HG03175 (cell line): ENCODE measurements at regions not wholly inside any gene's neighbourhood (a gene's known extent, or its start where the extent isn't known, plus 50 kb on each side); places are given as distances from the start of the nearest gene placed in this dataset.
"Not testable (repeated sequence)": the region's sequence is repeated elsewhere in the genome, so short reads cannot be mapped to it uniquely, and the experiment has no call there.

Source experiments
- ATAC-seq: cut with Tn5 transposase; IDR thresholded peaks from one replicate; pipeline ENCODE4 v1.9.1; 2021; ENCODE audit warnings: mild to moderate bottlenecking, moderate library complexity; ENCODE audit not compliant: unreplicated experiment

GRCh38 chr4:28233724-28234123 is 1373.1 kb downstream of the STIM2 start:
- no peak for ATAC-seq

DNA sequence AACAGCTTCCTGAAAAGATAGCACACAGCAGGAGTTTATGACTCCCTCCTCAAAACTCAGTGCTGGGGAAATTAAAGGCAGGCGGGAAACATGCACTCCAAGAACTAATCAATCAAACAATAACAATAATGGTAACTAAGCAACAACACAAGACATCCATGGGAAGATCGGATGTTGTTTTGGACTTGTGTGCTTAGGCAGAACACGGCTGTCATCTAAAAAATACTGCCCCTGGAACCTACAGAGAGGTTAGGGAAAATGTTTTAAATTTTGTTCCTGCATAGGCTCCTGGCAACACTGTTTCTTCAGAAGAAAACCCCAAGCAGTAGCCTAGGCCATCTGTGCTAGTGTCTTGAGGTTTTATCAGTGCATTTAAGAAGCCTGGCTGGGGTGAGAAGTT is 1378.2 kb downstream of the STIM2 start:
- no peak for ATAC-seq

GRCh38 chr4:28241021-28241420 is 1380.4 kb downstream of the STIM2 start:
- ATAC-seq = no peak

DNA sequence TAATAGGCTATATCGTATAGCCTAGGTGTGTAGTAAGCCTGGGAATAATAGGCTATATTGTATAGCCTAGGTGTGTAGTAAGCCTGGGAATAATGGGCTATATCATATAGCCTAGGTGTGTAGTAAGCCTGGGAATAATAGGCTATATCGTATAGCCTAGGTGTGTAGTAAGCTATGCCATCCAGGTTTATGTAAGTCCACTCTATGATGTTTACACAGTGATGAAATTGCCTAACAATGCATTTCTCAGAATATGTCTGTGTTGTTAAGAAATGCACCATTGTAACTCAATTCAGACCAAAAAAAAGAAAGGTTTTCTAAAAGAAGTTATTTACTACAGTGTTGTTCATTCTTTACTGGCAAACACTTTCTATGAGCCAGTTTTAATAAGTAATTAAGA is 1387.2 kb downstream of the STIM2 start:
- no peak for ATAC-seq

DNA sequence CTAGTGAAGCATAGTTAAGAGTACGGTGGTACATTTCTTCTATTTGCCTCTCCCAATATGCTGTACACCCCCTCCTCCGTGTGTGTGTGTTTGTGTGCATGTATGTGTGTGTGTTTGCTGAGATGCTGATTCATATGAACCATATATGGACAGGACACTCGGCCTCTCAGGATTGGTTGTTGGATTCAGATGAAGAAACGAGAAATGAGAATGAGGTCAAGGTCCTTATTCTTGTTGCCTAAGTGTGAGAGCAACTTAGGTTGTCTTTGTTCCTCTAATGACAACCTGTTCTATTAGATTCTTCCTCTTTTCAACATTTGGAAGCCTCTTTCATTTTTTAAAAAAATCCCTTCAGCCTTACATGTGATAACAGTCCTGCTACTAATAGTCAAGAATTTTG is 1387.6 kb downstream of the STIM2 start:
- ATAC-seq = no peak

GRCh38 chr4:28250646-28251045 is 1390.0 kb downstream of the STIM2 start:
- no peak for ATAC-seq

DNA sequence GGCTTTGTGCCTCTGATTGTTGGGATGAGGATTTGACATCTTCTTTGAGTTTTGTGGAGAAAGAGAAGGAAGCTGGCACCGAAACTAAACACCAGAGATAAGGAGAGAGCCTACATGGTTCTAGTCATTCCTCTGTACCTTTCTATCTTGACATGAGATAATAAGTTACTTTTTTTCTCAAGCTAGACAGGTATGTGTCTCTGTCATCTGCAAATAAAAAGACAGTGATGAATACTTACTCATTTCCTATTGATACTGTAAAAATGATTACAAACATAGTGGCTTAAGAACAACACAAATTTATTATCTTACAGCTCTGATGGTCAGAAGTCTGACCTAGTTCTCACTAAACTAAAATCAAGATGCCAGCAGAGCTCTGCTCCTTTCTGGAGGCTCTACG is 1391.2 kb downstream of the STIM2 start:
- ATAC-seq = no peak

DNA sequence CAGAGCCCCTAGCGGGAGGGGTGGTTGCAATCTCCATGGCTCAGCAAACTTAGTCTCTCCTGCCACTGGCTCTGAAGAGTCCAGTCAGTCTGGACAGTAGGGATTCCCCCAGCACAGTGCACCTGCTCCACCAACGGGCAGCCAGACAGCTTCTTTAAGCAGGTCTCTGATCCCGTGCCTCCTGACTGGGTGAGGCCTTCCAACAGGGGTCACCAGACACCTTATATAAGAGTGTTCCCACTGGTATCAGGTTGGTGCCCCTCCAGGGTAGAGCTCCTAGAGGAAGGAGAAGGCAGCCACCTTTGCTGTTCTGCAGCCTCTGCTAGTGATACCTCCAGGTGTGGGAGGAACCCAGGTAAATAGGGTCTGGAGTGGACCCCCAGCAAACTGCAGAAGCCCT is 1393.4 kb downstream of the STIM2 start:
- ATAC-seq = no peak

GRCh38 chr4:28256295-28256694 is 1395.7 kb downstream of the STIM2 start:
- no peak for ATAC-seq

DNA sequence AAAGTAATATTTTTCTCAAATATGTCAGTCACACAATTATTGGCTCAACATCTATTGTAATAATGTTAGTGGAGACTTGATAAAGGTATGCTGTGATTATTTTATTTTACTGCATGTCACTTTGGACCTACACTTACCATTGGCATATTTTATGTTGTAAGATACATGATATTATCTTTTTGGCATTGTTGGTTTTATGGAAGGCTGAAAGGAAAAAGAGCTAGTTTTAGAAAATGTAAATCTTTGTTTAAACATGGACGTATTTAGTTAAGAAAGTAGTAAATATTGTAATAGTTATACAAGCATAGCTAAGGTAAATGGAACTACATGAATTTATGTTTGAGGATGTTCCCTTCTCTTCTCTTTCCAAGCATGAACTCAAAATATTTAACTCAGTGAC is 1399.3 kb downstream of the STIM2 start:
- no peak for ATAC-seq

DNA sequence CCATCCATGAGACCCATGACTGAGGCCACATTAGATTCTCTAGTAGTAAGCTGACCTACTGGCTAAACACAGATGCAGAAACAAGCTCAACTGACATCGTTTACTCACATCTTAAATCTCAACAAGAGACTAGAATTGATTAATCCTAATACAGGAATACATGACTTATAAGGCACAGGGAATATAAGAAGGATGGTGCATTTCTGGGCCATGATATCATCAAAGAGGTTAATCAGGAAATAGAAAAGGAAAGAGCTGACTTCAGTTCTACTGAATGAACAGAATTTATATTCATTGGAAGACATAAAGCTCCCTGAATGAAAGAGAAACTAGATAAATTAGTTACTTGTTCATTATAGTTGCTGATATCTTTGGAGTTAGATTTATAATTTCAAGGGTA is 1406.5 kb downstream of the STIM2 start:
- ATAC-seq = no peak

GRCh38 chr4:28269426-28269825 is 1408.8 kb downstream of the STIM2 start:
- ATAC-seq = no peak

DNA sequence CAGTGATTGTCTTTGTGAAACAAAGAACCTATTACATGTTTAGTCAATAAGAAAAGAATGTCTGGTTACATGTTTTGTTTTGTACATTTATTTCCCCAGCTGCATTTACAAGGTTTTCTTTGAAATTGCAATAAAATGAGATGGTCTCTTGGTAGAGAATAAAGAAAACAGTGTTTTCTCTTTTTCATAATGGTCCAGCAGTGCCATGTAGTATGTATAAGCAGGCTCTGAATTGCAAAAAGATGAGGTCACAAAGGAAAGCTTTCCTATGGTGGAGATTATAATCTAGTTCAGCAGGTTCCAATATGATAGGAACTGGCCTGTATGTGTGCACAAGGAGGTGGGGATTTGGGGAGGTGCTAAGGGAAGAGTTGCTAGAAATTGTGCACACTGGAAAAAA is 1417.3 kb downstream of the STIM2 start:
- ATAC-seq = no peak

GRCh38 chr4:28278676-28279075 is 1418.0 kb downstream of the STIM2 start:
- no peak for ATAC-seq

DNA sequence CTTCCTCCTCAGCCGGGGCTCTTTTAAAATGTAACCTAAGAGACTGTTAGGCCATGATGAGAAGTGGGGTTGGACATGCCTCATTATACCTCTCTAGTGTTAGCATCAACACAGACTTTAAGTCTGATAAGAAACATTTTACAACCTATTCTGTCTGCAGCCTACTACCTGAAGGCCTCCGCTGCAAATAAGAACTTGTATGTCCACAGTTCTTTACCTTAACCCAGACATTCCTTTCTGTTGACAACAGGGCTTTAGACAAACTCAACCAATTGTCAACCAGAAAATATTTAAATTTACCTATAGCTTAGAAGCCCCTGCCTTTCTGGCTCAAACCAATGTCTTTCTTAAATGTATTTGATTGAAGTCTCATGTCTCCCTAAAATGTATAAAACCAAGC is 1418.6 kb downstream of the STIM2 start:
- no peak for ATAC-seq

DNA sequence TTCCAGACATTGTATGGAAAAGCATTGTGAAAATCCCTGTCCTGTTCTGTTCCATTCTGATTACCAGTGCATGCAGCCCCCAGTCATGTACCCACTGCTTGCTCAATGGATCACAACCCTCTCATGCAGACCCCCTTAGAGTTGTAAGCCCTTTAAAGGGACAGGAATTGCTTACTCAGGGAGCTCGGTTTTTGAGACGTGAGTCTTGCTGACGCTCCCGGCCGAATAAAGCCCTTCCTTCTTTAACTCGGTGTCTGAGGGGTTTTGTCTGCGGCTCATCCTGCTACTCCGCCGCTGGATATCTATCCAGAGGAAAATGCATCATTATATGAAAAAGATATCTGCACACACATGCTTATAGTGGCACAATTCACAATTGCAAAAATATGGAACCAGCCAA is 1425.6 kb downstream of the STIM2 start:
- not testable (repeated sequence) for ATAC-seq

GRCh38 chr4:28287831-28288233 is 1427.2 kb downstream of the STIM2 start:
- no peak for ATAC-seq

DNA sequence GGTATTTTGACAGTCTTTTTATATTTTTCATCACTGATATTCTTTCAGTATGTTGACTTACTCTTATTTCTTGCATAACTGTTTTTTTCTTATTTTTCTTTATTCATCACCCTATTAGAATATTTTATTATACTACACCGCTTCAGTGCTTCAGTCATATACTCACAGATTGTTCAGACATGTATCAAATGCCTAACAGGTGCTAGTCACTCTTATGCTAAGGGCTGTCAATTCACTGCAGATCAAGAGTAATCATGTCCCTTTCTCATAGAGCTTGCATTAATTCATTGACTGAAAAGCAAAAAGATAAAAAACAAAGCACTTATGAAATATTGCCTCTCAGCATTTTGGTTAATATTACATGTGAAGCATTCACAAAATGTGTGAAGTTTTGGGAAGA is 1435.6 kb downstream of the STIM2 start:
- no peak for ATAC-seq

DNA sequence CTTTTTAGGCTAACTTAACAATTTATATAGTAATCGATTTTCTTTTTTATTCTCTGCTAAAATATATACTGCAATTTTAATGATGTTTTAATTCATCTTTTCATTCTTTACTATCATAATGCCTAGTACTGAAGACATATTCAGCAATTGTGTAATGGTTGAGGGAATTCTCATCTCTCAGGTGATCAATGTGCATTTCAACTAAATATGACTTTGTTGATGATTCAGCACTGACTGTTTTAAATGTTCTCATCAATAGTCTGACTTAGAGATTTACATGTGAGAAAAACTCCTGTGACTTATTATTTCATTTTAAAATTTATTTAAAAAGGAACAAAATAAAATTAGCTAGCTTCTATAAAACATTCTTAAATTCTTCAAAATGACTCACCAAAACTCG is 1450.3 kb downstream of the STIM2 start:
- ATAC-seq = no peak

DNA sequence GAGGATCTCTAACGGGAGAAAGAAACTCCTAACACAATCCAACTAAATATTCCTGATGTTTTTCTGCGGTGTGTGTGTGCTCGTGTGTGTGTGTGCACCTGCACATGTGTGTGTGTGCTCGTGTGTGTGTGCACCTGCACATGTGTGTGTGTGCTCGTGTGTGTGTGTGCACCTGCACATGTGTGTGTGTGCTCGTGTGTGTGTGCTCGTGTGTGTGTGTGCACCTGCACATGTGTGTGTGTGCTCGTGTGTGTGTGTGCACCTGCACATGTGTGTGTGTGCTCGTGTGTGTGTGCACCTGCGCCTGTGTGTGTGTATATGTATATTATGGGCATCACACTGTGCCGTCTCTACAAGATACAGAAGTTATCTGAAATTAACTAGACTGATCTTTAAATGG is 1451.9 kb downstream of the STIM2 start:
- ATAC-seq = not testable (repeated sequence)

DNA sequence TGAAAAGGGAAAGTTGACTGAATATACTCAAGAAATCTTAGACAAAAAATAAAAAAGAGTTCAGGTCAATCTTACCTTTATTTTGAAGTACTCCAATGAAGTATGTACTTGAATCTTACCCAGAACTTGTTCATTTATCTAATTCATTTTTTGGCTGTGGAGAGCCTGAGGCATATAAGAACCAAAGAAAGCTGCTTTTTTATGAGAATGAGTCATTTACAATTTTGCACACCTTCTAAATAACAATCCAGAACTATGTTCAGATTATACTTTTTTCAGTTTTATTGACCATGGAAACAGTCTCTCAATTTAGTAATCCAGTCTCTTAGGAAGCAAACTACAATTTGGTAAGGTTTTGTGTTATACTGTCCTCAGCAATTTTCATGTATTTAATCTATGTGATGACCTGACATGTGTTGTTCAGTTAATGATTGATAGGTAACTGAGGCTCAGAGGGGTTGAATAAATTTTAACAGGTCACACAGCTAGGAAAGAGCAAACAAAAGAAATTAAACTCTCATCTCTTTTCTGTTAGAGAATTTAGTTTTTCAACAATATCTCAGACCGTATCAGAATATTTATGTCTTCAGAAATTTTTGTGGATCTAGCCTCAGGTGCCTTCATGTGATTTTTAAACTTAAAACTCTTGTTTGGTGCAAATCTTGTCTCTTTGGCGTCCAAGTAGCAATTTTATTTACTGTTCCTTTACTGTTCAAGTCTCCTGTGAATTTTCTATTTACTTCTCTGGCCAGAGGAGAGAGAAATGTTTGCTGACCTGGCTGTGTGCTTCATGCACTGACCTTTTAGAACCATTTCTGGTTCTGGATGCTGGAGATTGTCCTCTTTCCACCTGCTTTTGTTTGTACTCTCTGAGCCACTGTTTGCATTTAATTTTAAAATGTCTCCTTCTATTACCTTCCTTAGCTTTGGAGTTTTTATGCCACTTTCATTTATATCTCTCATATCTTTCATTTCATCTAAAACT is 1453.4 kb downstream of the STIM2 start:
- no peak for ATAC-seq

DNA sequence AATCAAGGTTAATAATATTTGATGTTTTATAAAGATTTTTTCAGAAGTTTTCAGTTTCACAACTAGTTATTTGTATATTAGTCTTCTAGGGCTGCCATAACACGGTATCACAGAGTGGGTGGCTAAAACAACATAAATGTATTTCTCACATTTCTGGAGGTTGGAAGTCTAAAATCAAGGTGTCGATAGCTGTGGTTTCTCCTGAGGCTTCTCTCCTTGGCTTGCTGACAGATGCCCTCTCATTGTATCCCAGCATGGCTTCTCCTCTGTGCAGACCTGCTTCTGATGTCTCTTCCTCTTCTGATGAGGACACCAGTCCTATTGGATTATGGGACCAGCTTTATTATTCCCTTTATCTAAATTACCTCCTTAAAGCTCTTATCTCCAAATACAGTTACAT is 1456.6 kb downstream of the STIM2 start:
- ATAC-seq = no peak

DNA sequence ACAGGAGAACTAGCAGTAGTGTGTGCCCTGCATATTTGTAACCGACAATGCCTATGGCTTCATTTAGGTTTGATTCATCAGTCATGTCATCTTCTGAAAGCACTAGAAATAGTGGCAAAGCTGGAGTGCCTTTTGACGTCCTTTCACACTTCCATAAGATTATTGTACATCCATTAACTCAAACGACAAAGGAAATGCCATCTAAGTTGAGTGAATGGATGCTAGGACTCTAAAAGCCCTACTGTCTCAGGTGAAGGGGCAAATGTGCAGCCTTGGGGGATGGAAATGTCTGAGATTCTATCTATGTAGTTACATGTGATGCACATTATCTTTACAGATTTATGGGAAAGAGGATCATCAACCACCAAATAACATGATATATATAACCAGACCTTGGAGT is 1473.6 kb downstream of the STIM2 start:
- ATAC-seq = no peak
